IPS-20b (cell line): ENCODE measurements at regions not wholly inside any gene's neighbourhood (a gene's known extent, or its start where the extent isn't known, plus 50 kb on each side); places are given as distances from the start of the nearest gene placed in this dataset.

ENCODE experiments used
- H3K27ac ChIP-seq: one replicate; pipeline ENCODE4 v1.5.1; 2013; ENCODE audit warnings: low read length
- H3K27me3 ChIP-seq: 2 replicates; pipeline ENCODE4 v1.6.1; 2013; ENCODE audit warnings: mild to moderate bottlenecking, low read length, inconsistent platforms; ENCODE audit not compliant: insufficient read depth
- H3K36me3 ChIP-seq: 2 replicates; pipeline ENCODE4 v1.6.1; 2013; ENCODE audit warnings: low read depth, mild to moderate bottlenecking, inconsistent platforms, low read length, moderate library complexity; ENCODE audit not compliant: insufficient read depth
- H3K4me1 ChIP-seq: 2 replicates; pipeline ENCODE4 v1.6.1; 2013; ENCODE audit warnings: mild to moderate bottlenecking, control low read depth, inconsistent platforms, low read length, moderate library complexity; ENCODE audit not compliant: insufficient read depth
- H3K4me3 ChIP-seq: 2 replicates; pipeline ENCODE4 v1.5.1; 2013; ENCODE audit warnings: mild to moderate bottlenecking, low read length, inconsistent platforms
- H3K9ac ChIP-seq: 2 replicates; pipeline ENCODE4 v1.6.1; 2013; ENCODE audit warnings: low read depth, mild to moderate bottlenecking, inconsistent platforms, low read length, moderate library complexity
- H3K9me3 ChIP-seq: 2 replicates; pipeline ENCODE4 v1.6.1; 2013; ENCODE audit warnings: mild to moderate bottlenecking, low read depth, low read length, inconsistent platforms; ENCODE audit not compliant: insufficient read depth

GRCh38 chr19:31548941-31549340 lies 199.7 kb upstream of the TSHZ3 start:
- no peaks in the 10 kb centered on the region; the same call in 1 of the 2 replicates for H3K9me3 ChIP-seq
- no peak overlapping the region for H3K4me3 ChIP-seq
- no peaks in the 10 kb centered on the region for H3K36me3 ChIP-seq
- H3K27me3 ChIP-seq: no peaks in the 10 kb centered on the region
- 0 out of 2 replicates have a peak, but pooled peaks cover 4% of the 10 kb centered on the region for H3K4me1 ChIP-seq
- no peak overlapping the region for H3K9ac ChIP-seq
- no peak overlapping the region for H3K27ac ChIP-seq

- Histone ChIP-seq H3K9ac (no peak overlapping the region), H3K27me3 (no peaks in the 10 kb centered on the region), H3K9me3 (no peaks in the 10 kb centered on the region), H3K36me3 (no peaks in the 10 kb centered on the region), H3K4me3 (no peak overlapping the region), H3K4me1 (no peaks in the 10 kb centered on the region), H3K27ac (no peak overlapping the region)
Observed at GRCh38 chr19:31553112-31553845, 204.0 kb upstream of the TSHZ3 start.

DNA sequence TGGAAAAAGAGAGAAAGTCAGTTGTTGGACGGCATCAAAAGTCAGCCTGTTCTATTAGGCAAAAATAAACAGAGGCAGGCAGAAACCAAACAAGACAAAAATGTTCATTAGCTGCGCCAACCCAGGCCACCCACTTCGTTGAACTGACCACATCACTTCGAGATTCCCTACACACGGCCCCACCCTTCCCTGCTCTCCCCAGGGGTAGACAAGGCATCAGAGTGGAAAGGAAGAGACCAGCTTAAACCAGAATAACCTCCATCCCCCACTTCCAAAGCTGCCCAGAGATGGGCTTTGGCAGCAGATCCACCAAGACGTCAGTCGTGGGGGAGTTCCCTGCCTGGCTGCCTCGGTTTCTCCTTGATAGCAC lies 204.6 kb upstream of the TSHZ3 start:
- H3K4me1 ChIP-seq: no peaks in the 10 kb centered on the region
- no peaks in the 10 kb centered on the region for H3K9me3 ChIP-seq
- no peak overlapping the region for H3K4me3 ChIP-seq
- H3K27ac ChIP-seq: no peak overlapping the region
- H3K27me3 ChIP-seq: no peaks in the 10 kb centered on the region
- no peak overlapping the region for H3K9ac ChIP-seq
- no peaks in the 10 kb centered on the region for H3K36me3 ChIP-seq

GRCh38 chr19:31554360-31554759 lies 205.1 kb upstream of the TSHZ3 start:
- Histone ChIP-seq H3K27ac (no peak overlapping the region), H3K4me1 (no peaks in the 10 kb centered on the region), H3K36me3 (no peaks in the 10 kb centered on the region), H3K27me3 (no peaks in the 10 kb centered on the region), H3K9ac (no peak overlapping the region), H3K9me3 (peaks cover 5% of the 10 kb centered on the region; the same call in 1 of the 2 replicates), H3K4me3 (no peak overlapping the region)

GRCh38 chr19:31555634-31556215 lies 206.5 kb upstream of the TSHZ3 start:
- Histone ChIP-seq H3K4me1 (no peaks in the 10 kb centered on the region), H3K27ac (no peak overlapping the region), H3K9me3 (peaks cover 9% of the 10 kb centered on the region), H3K27me3 (no peaks in the 10 kb centered on the region), H3K4me3 (no peak overlapping the region), H3K36me3 (no peaks in the 10 kb centered on the region), H3K9ac (no peak overlapping the region)

DNA sequence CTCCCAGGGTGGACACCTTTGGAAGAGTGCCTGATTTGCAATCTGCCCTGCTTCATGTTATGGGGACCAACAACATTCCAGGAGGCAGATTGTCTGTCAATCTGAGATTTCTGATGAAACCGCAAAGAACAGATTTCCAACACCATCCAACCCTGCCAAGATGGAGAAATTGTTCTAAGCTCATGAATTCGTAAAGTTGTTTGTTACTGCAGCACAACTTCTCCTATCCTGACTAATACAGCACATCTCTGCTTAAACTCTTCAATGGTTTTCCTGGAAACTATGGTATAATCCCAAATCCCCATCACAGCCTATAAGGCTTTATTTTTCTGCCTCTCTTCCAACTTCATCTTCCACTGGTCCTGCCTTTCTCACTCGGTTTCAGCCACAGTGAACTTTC lies 210.3 kb upstream of the TSHZ3 start:
- Histone ChIP-seq H3K27me3 (no peaks in the 10 kb centered on the region), H3K9me3 (peaks cover 9% of the 10 kb centered on the region), H3K9ac (no peak overlapping the region), H3K36me3 (no peaks in the 10 kb centered on the region), H3K27ac (no peak overlapping the region), H3K4me1 (no peaks in the 10 kb centered on the region), H3K4me3 (no peak overlapping the region)

DNA sequence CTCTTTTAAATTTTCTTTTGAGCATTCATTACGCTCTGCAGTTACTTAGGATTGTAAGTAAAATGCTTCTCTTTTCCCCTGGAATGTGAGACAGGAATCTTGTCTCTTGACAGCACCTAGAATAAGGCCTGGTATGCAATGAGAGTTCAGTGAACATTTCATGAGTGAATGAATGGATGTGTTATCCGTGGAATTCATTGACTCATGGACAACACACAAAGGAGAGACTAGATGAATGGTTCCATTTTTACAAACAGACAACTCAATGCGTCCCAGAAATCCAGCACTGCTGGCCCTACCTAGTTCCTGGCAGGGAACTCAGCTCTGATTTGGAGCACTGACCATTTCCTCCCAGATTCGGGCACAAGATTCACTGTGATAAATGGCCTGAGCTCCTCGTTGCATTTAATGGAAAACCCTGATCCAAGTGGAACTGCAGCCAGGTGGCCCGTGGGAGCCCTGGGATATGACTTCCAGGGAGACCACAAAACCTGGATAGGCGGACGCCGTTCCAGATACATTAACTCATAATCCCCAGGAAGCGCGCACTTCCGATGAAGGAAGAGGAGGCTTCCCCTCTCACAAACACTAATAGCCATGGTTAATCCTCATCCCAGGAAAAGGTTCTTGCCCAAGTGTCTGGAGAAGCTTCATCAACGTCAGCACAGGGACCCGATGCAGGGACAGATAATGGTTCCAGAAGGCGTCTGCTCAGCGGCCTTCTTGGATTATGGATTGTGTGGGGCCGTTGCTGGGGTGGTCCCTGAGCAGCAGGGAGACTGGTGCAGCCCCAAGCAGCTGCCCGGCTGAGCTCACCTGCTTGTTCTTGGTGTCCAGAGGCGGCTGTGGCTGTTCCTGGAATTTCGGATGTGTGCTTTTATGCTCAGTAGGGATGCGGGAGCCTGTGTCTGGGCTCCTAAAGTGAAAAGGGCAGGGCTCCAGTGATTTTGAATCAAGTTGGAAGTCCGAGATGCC lies 211.1 kb upstream of the TSHZ3 start:
- no peaks in the 10 kb centered on the region for H3K27me3 ChIP-seq
- peaks cover 9% of the 10 kb centered on the region for H3K9me3 ChIP-seq
- no peak overlapping the region for H3K4me3 ChIP-seq
- H3K36me3 ChIP-seq: no peaks in the 10 kb centered on the region
- H3K27ac ChIP-seq: no peak overlapping the region
- no peak overlapping the region for H3K9ac ChIP-seq
- no peaks in the 10 kb centered on the region for H3K4me1 ChIP-seq

DNA sequence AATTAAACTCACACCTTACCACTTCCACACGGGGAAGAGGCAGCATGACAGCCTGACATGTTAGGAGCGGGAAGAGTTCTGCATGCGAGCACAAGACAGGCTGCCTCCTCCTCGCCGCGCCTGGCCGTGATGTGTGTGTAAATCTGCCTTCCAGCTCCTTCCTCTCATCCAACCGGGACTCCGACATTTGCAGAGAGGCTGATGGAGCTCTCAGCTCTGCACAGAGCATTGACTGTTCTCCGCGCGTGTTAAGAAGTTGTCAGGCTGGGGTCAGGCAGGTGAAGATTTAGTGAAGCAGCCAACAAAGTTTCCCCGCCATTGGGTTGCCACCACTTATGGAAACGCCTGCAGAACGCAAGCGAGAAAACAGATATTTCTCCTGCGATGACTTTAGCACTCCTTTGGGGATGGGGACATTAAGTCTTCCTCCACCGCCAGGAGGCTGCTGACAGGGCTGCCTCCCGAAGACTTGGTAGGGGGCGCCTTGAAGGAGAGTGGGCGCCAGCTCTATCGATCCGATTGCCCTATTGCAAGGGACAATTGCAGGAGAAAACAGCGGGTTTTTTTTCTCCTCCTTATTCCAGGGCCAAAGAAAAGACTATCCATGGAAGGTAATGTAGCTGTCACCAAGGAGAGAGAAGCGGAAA lies 213.9 kb upstream of the TSHZ3 start:
- Histone ChIP-seq H3K27me3 (no peaks in the 10 kb centered on the region), H3K36me3 (no peaks in the 10 kb centered on the region), H3K4me3 (no peak overlapping the region), H3K9me3 (peaks cover 9% of the 10 kb centered on the region), H3K9ac (no peak overlapping the region), H3K27ac (no peak overlapping the region), H3K4me1 (peaks cover 3% of the 10 kb centered on the region; the same call in 1 of the 2 replicates)

GRCh38 chr19:31567776-31568175 lies 218.5 kb upstream of the TSHZ3 start:
- Histone ChIP-seq H3K27ac (no peak overlapping the region), H3K36me3 (no peaks in the 10 kb centered on the region), H3K27me3 (no peaks in the 10 kb centered on the region), H3K9ac (no peak overlapping the region), H3K9me3 (no peaks in the 10 kb centered on the region), H3K4me3 (no peak overlapping the region), H3K4me1 (peaks cover 4% of the 10 kb centered on the region; the same call in 1 of the 2 replicates)

- H3K9me3 ChIP-seq: no peaks in the 10 kb centered on the region
- H3K27ac ChIP-seq: no peak overlapping the region
- no peak overlapping the region for H3K9ac ChIP-seq
- H3K4me3 ChIP-seq: no peak overlapping the region
- peaks cover 4% of the 10 kb centered on the region; the same call in 1 of the 2 replicates for H3K4me1 ChIP-seq
- no peaks in the 10 kb centered on the region for H3K36me3 ChIP-seq
- no peaks in the 10 kb centered on the region for H3K27me3 ChIP-seq
Observed at GRCh38 chr19:31568724-31569123, 219.5 kb upstream of the TSHZ3 start.

DNA sequence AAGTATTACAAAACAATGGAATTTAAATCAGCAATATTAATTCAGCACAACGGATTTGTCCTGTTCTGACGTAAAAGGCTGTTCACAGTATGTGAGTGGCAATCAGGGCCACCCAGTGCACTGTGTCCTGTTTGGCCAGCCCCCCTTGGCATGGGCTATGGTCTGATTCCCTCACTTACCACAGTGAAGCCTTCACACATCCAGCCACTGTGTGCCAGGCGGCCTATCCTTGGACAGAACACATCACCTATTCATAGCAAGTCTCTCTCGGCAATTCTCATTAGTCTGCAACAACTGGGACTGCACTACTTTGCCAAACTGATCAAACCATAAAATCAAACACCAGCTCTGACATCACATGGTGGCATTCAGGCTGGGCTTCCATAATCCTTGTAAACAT lies 221.5 kb upstream of the TSHZ3 start:
- Histone ChIP-seq H3K27ac (no peak overlapping the region), H3K4me1 (peaks cover 4% of the 10 kb centered on the region; the same call in 1 of the 2 replicates), H3K9me3 (no peaks in the 10 kb centered on the region), H3K27me3 (no peaks in the 10 kb centered on the region), H3K36me3 (no peaks in the 10 kb centered on the region), H3K4me3 (no peak overlapping the region), H3K9ac (no peak overlapping the region)
